ENCODE measurements at regions not wholly inside any gene's neighbourhood (a gene's known extent, or its start where the extent isn't known, plus 50 kb on each side); places are given as distances from the start of the nearest gene placed in this dataset.

DNA sequence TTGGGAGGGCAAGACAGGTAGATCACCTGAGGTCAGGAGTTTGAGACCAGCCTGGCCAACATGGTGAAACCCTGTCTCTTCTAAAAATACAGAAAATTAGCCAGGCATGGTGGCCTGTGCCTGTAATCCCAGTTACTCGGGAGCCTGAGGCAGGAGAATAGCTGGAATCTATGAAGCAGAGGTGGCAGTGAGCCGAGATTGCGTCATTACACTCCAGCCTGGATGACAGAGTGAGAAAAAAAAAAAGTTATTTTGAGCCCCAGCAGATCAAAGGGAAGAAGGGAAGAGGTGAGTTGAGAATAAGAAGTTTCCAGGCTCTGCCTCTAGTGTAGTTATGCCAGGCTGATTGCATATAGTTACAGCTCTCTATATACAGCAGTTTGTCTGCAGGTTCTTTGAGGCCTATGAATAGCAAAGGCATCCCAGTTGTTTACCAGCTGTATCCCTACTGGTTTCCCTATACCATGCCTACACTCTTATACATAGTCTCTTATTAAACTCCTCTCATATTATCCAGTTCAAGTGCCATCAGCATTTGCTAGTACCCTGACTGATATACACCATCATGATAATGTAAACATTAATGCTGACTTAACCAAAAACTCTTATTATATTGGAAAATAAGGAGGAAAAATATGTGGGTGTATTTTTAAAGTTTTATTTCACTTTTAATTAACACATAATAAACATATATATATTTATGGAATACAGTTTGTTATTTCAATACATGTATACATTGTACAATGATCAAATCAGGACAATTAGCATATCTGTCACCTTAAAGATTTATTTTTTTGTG lies 823.6 kb upstream of the ADGRB3 start:
- TF ChIP-seq, protein P1, sequence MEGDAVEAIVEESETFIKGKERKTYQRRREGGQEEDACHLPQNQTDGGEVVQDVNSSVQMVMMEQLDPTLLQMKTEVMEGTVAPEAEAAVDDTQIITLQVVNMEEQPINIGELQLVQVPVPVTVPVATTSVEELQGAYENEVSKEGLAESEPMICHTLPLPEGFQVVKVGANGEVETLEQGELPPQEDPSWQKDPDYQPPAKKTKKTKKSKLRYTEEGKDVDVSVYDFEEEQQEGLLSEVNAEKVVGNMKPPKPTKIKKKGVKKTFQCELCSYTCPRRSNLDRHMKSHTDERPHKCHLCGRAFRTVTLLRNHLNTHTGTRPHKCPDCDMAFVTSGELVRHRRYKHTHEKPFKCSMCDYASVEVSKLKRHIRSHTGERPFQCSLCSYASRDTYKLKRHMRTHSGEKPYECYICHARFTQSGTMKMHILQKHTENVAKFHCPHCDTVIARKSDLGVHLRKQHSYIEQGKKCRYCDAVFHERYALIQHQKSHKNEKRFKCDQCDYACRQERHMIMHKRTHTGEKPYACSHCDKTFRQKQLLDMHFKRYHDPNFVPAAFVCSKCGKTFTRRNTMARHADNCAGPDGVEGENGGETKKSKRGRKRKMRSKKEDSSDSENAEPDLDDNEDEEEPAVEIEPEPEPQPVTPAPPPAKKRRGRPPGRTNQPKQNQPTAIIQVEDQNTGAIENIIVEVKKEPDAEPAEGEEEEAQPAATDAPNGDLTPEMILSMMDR (IDR thresholded peaks at IDR 0.05; ENCODE audit: poor library complexity): no peak
- TF ChIP-seq EZH2 (IDR thresholded peaks at IDR 0.05; ENCODE audit: borderline replicate concordance): no peak
- no peak for TF ChIP-seq EZH2phosphoT487 (IDR thresholded peaks at IDR 0.05; ENCODE audit: low read depth, severe bottlenecking, unreplicated experiment)

Data from hepatocyte (in vitro differentiated cells).